GM23338 (cell line): ENCODE measurements at regions not wholly inside any gene's neighbourhood (a gene's known extent, or its start where the extent isn't known, plus 50 kb on each side); places are given as distances from the start of the nearest gene placed in this dataset.

Experiments
- ATAC-seq: fragments of 200-7000 bp; cut with Tn5 transposase; 3 replicates; pipeline ENCODE4 v1.9.1; 2020
- DNase-seq: peaks from one replicate; pipeline ENCODE4 v3.0.0-alpha.2; 2015; ENCODE audit warnings: low spot score
- H2AFZ ChIP-seq: fragments of 200-600 bp; sonication (generic); 2 replicates; pipeline ENCODE4 v1.8.0; 2016; ENCODE audit warnings: antibody characterized with exemption, mild to moderate bottlenecking, moderate library complexity
- H3F3A ChIP-seq: fragments of 200-600 bp; sonication (generic); replicated peaks from 2 replicates; pipeline ENCODE4 v1.8.0; 2017; ENCODE audit warnings: antibody characterized with exemption, mixed run types, low read depth
- H3K27ac ChIP-seq: fragments of 200-600 bp; sonication (generic); 2 replicates; pipeline ENCODE4 v1.6.1; 2016; ENCODE audit warnings: low read depth
- H3K27me3 ChIP-seq: fragments of 200-600 bp; sonication (generic); 2 replicates; pipeline ENCODE4 v1.8.0; 2016; ENCODE audit warnings: mild to moderate bottlenecking, mixed run types, moderate library complexity; ENCODE audit not compliant: insufficient read depth
- H3K36me3 ChIP-seq: fragments of 200-600 bp; sonication (generic); 2 replicates; pipeline ENCODE4 v1.8.0; 2016; ENCODE audit warnings: mild to moderate bottlenecking; ENCODE audit not compliant: insufficient read depth
- H3K4me1 ChIP-seq: fragments of 200-600 bp; sonication (generic); 2 replicates; pipeline ENCODE4 v1.8.0; 2016; ENCODE audit warnings: mild to moderate bottlenecking, moderate library complexity; ENCODE audit not compliant: insufficient read depth
- H3K4me2 ChIP-seq: fragments of 200-600 bp; sonication (generic); 2 replicates; pipeline ENCODE4 v1.7.1; 2017; ENCODE audit warnings: mixed run types
- H3K4me3 ChIP-seq: fragments of 200-600 bp; sonication (generic); 2 replicates; pipeline ENCODE4 v1.6.1; 2016; ENCODE audit warnings: mixed run types
- H3K79me2 ChIP-seq: fragments of 200-600 bp; sonication (generic); replicated peaks from 2 replicates; pipeline ENCODE4 v1.8.0; 2017; ENCODE audit warnings: mild to moderate bottlenecking; ENCODE audit not compliant: insufficient read depth
- H3K9me2 ChIP-seq: fragments of 200-600 bp; sonication (generic); 2 replicates; pipeline ENCODE4 v1.8.0; 2017; ENCODE audit not compliant: insufficient read depth
- H4K20me1 ChIP-seq: fragments of 200-600 bp; sonication (generic); replicated peaks from 2 replicates; pipeline ENCODE4 v1.8.0; 2017; ENCODE audit warnings: mild to moderate bottlenecking; ENCODE audit not compliant: insufficient read depth
- H3K27ac Mint-ChIP-seq: 2 replicates; pipeline ENCODE4 v1.8.0; 2020; ENCODE audit warnings: inconsistent platforms, mild to moderate bottlenecking, moderate library complexity, mixed read lengths
- H3K27me3 Mint-ChIP-seq: 3 replicates; pipeline ENCODE4 v1.8.0; 2022; ENCODE audit warnings: low read depth, mild to moderate bottlenecking, moderate library complexity, mixed read lengths, inconsistent platforms; ENCODE audit not compliant: insufficient read depth, poor library complexity
- H3K36me3 Mint-ChIP-seq: 3 replicates; pipeline ENCODE4 v1.8.0; 2021; ENCODE audit warnings: low read depth, mild to moderate bottlenecking, inconsistent platforms, moderate library complexity, mixed read lengths
- H3K4me1 Mint-ChIP-seq: 3 replicates; pipeline ENCODE4 v1.8.0; 2020; ENCODE audit warnings: mild to moderate bottlenecking, inconsistent platforms, mixed read lengths
- H3K4me3 Mint-ChIP-seq: 3 replicates; pipeline ENCODE4 v1.8.0; 2021; ENCODE audit warnings: moderate library complexity, mild to moderate bottlenecking, inconsistent platforms, mixed read lengths
- H3K9me3 Mint-ChIP-seq: 3 replicates; pipeline ENCODE4 v1.8.0; 2020; ENCODE audit warnings: moderate library complexity, mild to moderate bottlenecking, inconsistent platforms, mixed read lengths
- CREB1 ChIP-seq: fragments of 250-450 bp; sonication (Bioruptor Pico); IDR thresholded peaks from 2 replicates; pipeline ENCODE4 v1.5.0; 2020; ENCODE audit warnings: low read depth, mild to moderate bottlenecking, moderate library complexity
- CTCF ChIP-seq, 2 experiments: fragments of 200-600 bp in 1 of 2; sonication (generic) in 1 of 2; conservative IDR thresholded peaks; 2 replicates each; pipeline versions ENCODE4 v1.5.1 to v1.6.1; 2016 to 2017; ENCODE audit warnings: antibody characterized with exemption in 2 of 2, low read depth in 2 of 2, mild to moderate bottlenecking in 2 of 2, moderate library complexity in 1 of 2
- ETS1 ChIP-seq: IDR thresholded peaks from 2 replicates; pipeline ENCODE4 v1.6.1; 2016; ENCODE audit warnings: antibody characterized with exemption
- EZH2 ChIP-seq: fragments of 200-600 bp; sonication (generic); IDR thresholded peaks from one replicate; pipeline ENCODE4 v1.8.0; 2017; ENCODE audit warnings: antibody characterized with exemption, mild to moderate bottlenecking, low read depth; ENCODE audit not compliant: unreplicated experiment
- EZH2phosphoT487 ChIP-seq: fragments of 200-600 bp; sonication (generic); IDR thresholded peaks from one replicate; pipeline ENCODE4 v1.8.1; 2018; ENCODE audit warnings: antibody characterized with exemption; ENCODE audit not compliant: unreplicated experiment
- JUNB ChIP-seq: IDR thresholded peaks from one replicate; pipeline ENCODE4 v1.6.1; 2016; ENCODE audit warnings: antibody characterized with exemption; ENCODE audit not compliant: unreplicated experiment
- NANOG ChIP-seq: IDR thresholded peaks from 2 replicates; pipeline ENCODE4 v1.6.1; 2016; ENCODE audit warnings: antibody characterized with exemption, borderline replicate concordance
- POLR2AphosphoS5 ChIP-seq: IDR thresholded peaks from 2 replicates; pipeline ENCODE4 v1.6.1; 2016; ENCODE audit warnings: antibody characterized with exemption, low read depth
- REST ChIP-seq: IDR thresholded peaks from one replicate; pipeline ENCODE4 v1.6.1; 2018; ENCODE audit warnings: antibody characterized with exemption; ENCODE audit not compliant: unreplicated experiment
- STAT1 ChIP-seq: IDR thresholded peaks from one replicate; pipeline ENCODE4 v1.6.1; 2016; ENCODE audit warnings: antibody characterized with exemption; ENCODE audit not compliant: unreplicated experiment
- ZNF114 ChIP-seq: fragments of 250-450 bp; sonication (Bioruptor Pico); IDR thresholded peaks from 2 replicates; pipeline ENCODE4 v1.5.0; 2020; ENCODE audit warnings: mild to moderate bottlenecking, moderate library complexity
- ZNF331 ChIP-seq: fragments of 250-450 bp; sonication (Bioruptor Pico); IDR thresholded peaks from 2 replicates; pipeline ENCODE4 v1.5.0; 2020; ENCODE audit warnings: low read depth, mild to moderate bottlenecking, moderate library complexity
- ZNF462 ChIP-seq: fragments of 250-450 bp; sonication (Bioruptor Pico); IDR thresholded peaks from 2 replicates; pipeline ENCODE4 v1.5.0; 2020; ENCODE audit warnings: mild to moderate bottlenecking, moderate library complexity

- H3K27ac Mint-ChIP-seq: no peak overlapping the region
- Histone ChIP-seq H3K4me2 (no peak overlapping the region), H3K79me2 (no peaks in the 10 kb centered on the region), H2AFZ (no peak overlapping the region), H4K20me1 (no peaks in the 10 kb centered on the region), H3K9me2 (no peaks in the 10 kb centered on the region), H3K27me3 (no peaks in the 10 kb centered on the region), H3F3A (no peaks in the 10 kb centered on the region), H3K4me3 (no peak overlapping the region), H3K36me3 (no peaks in the 10 kb centered on the region), H3K4me1 (0 out of 2 replicates have a peak, but pooled peaks cover 6% of the 10 kb centered on the region), H3K27ac (no peak overlapping the region)
- no peaks in the 10 kb centered on the region for H3K9me3 Mint-ChIP-seq
- H3K36me3 Mint-ChIP-seq: no peaks in the 10 kb centered on the region
- no peak overlapping the region for H3K4me3 Mint-ChIP-seq
- ATAC-seq (no peak), DNase-seq (no peak)
- H3K4me1 Mint-ChIP-seq: no peaks in the 10 kb centered on the region
- TF ChIP-seq EZH2 (no peak), ZNF462 (no peak), ETS1 (no peak), POLR2AphosphoS5 (no peak), ZNF114 (no peak), CREB1 (CRISPR knock-in tag) (no peak), JUNB (no peak), EZH2phosphoT487 (no peak), STAT1 (no peak), CTCF (conservative IDR thresholded peaks at IDR 0.05; ENCODE audit: low read depth in 2 of 2) (no peak), NANOG (no peak), REST (no peak), ZNF331 (no peak)
- peaks cover 4% of the 10 kb centered on the region for H3K27me3 Mint-ChIP-seq
These were observed 334.7 kb upstream of the FTMT start for GRCh38 chr5:121516997-121517396.
